HG03460 (cell line): ENCODE measurements at regions not wholly inside any gene's neighbourhood (a gene's known extent, or its start where the extent isn't known, plus 50 kb on each side); places are given as distances from the start of the nearest gene placed in this dataset.
"Not testable (repeated sequence)": the region's sequence is repeated elsewhere in the genome, so short reads cannot be mapped to it uniquely, and the experiment has no call there.

Source experiments
- ATAC-seq: cut with Tn5 transposase; IDR thresholded peaks from one replicate; pipeline ENCODE4 v1.9.1; 2021; ENCODE audit not compliant: unreplicated experiment

- no peak for ATAC-seq
These were observed 530.8 kb downstream of the DIPK2A start for GRCh38 chr3:144502402-144502801.

GRCh38 chr3:144506375-144506774, 534.8 kb downstream of the DIPK2A start:
- not testable (repeated sequence) for ATAC-seq

- ATAC-seq = no peak
These were observed 539.7 kb downstream of the DIPK2A start for GRCh38 chr3:144511346-144511745.

- no peak for ATAC-seq
These were observed 544.4 kb downstream of the DIPK2A start for GRCh38 chr3:144516026-144516425.

GRCh38 chr3:144516589-144516988, 545.0 kb downstream of the DIPK2A start:
- ATAC-seq = no peak

GRCh38 chr3:144521131-144521530, 549.5 kb downstream of the DIPK2A start:
- no peak for ATAC-seq

GRCh38 chr3:144522456-144522855, 550.8 kb downstream of the DIPK2A start:
- no peak for ATAC-seq

GRCh38 chr3:144523396-144523795, 551.8 kb downstream of the DIPK2A start:
- no peak for ATAC-seq

- no peak for ATAC-seq
These were observed 552.9 kb downstream of the DIPK2A start for GRCh38 chr3:144524531-144524930.

GRCh38 chr3:144529566-144529965, 557.9 kb downstream of the DIPK2A start:
- ATAC-seq = no peak

- ATAC-seq = no peak
These were observed 573.2 kb downstream of the DIPK2A start for GRCh38 chr3:144544871-144545270.

GRCh38 chr3:144546539-144546938, 574.9 kb downstream of the DIPK2A start:
- no peak for ATAC-seq

- ATAC-seq = no peak
These were observed 576.7 kb downstream of the DIPK2A start for GRCh38 chr3:144548346-144548745.

GRCh38 chr3:144549166-144549565, 577.5 kb downstream of the DIPK2A start:
- no peak for ATAC-seq

GRCh38 chr3:144552346-144553057, 580.9 kb downstream of the DIPK2A start:
- ATAC-seq = no peak

GRCh38 chr3:144553301-144553700, 581.7 kb downstream of the DIPK2A start:
- no peak for ATAC-seq

GRCh38 chr3:144554889-144555288, 583.3 kb downstream of the DIPK2A start:
- no peak for ATAC-seq

- peak; percentile 90 for ATAC-seq
These were observed 584.8 kb downstream of the DIPK2A start for GRCh38 chr3:144556392-144556791.

GRCh38 chr3:144557515-144557914, 585.9 kb downstream of the DIPK2A start:
- no peak for ATAC-seq

- ATAC-seq = no peak
These were observed 592.4 kb downstream of the DIPK2A start for GRCh38 chr3:144564011-144564410.

- no peak for ATAC-seq
These were observed 594.7 kb downstream of the DIPK2A start for GRCh38 chr3:144566320-144566719.

- no peak for ATAC-seq
These were observed 598.0 kb downstream of the DIPK2A start for GRCh38 chr3:144569651-144570050.

GRCh38 chr3:144583871-144584270, 612.2 kb downstream of the DIPK2A start:
- no peak for ATAC-seq
